Iris pigment epithelial cell (primary cell): ENCODE measurements at regions not wholly inside any gene's neighbourhood (a gene's known extent, or its start where the extent isn't known, plus 50 kb on each side); places are given as distances from the start of the nearest gene placed in this dataset.
"Not testable (repeated sequence)": the region's sequence is repeated elsewhere in the genome, so short reads cannot be mapped to it uniquely, and the experiment has no call there.

ENCODE experiments used
- DNase-seq: peaks from one replicate; pipeline ENCODE4 v3.0.0-alpha.2; 2011; ENCODE audit warnings: low read depth

DNA sequence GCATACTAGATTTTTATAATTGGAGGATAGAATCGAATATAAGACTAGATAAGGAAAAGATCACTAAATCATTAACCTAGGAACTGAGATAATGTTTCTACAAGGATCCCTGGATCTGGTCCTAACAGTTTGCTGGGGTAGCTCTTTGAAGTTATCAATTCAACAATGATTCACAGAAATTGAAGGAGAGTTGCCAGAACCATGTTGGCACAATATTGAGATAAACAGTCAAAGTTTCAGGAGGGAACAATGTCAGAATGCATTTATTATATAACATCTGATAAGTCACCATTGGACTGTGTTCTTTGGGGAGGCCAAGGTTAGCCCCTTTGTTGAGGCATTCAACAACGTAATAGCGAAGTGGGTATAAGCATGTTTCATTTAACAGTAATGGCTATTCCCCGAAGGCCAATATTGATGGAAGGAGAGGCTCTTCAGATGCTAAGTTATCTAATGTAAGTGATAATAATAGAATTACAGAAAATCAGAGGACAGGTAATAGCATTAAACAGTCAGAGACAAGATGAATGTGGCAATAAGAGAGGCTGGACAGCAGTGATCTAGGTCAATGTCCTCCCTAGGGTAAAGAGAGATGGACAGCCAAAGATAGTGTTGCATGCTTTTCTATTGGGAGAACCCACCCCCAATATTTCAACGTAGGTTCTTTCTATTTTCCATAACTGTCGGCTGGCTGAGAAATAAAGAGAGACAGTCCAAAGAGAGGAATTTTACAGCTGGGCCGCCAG lies 604.8 kb upstream of the GYPC start:
- no peak for DNase-seq

DNA sequence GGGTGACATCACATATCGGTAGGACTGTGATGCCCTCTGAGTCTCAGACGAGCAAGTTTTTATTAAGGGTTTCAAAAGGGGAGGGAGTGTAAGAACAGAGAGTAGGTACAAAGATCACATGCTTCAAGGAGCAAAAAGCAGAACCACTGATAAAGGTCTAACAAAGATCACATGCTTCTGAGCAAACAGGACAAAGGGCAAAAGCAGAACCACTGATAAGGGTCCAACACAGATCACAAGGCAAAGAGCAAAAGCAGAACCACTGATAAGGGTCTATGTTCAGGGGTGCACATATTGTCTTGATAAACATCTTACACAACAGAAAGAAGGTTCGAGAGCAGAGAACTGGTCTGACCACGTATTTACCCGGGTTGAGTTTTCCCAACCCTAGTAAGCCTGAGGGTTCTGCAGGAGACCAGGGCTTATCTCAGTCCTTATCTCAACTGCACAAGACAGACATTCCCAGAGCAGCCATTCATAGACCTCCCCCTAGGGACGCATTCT lies 604.2 kb upstream of the GYPC start:
- DNase-seq: not testable (repeated sequence)

DNA sequence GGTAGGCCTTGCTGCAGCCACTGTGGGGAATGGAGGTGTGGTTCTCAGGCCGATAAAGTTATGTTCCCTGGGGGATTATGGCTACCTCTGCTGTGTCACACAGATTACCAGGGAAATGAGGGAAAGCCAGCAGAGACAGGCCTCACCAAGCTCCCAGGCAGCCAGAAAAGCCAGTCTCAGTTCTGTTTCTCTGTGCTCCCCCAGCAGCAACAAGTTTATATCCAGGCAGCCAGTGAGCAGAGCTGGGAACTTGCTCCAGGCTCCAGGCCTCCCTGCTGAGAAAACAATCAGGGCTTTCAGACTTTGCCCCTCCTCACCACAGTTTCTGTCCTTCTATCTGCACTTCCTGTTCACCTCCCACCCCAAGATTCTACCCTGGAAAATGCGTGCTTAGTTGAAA lies 596.6 kb upstream of the GYPC start:
- DNase-seq: no peak

DNA sequence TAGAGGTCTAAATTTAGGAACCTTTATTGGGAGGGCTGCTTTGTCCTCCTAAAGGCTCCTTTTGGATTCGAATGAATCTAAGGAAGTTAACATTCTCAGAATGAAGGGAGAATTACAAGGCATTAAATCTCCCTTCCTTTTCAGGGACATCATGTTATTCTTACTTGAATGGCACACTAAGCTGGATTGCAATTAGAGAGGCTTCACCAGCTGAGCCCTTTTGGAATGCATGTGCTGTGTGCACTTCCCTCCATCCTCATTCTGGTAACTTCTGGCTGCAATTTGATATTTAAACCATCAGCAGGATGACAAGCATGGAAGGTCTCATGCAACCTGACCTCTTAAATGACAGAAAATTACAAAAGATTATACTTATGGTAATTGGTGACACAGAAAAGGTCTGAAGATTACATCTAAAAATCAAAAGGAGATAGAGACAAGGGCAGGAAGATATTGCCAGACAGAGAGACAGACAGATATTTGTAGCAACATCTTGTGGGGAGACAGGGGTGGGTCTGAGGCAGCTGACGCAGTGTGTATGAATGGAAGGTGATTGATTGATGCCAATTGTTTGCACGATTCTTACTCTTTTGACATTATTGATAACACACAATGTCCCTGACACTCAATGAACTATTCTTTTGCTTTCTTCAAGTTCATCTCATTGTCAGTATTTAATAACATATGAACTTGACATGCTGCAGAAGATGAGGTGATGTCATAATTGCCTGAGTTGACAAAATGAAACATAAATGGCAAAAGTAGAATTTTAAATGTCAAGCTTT lies 570.8 kb upstream of the GYPC start:
- DNase-seq: no peak

DNA sequence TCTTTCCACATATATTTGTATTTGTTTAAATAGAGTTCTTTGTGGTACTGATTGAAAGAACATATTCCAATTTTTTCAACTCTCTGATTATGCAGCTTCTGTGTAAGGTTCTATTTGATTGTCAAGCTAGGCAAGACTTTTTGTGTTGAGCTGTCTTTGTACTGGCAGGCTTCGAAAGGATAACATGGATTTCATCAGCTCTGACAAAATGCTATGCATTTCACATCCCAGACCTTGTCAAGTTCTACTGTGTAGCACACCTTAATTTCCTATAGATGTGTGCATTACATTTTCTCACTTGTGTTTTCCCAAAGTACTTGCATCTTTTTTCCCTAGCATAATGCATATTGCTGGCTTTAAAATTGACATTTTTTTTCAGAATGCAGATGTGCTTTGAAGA lies 555.0 kb upstream of the GYPC start:
- no peak for DNase-seq

DNA sequence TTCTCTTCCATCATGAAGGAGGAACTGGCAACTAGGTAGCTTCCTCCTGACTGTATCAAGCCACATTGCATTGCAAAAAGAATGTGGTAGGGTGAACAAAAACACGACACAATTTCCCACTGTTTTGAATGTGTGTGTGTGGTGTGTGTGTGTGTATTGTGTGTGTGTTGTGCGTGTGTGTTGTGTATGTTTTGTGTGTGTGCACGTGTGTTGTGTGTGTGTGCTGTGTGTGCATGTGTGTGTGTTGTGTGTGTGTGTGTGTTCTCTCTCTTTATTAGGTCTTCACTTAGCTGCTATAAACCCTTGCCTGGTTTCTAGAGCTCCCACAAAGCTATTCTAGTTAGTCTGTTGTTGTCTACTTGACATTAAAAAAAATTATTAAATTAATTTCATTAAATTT lies 550.0 kb upstream of the GYPC start:
- no peak for DNase-seq

DNA sequence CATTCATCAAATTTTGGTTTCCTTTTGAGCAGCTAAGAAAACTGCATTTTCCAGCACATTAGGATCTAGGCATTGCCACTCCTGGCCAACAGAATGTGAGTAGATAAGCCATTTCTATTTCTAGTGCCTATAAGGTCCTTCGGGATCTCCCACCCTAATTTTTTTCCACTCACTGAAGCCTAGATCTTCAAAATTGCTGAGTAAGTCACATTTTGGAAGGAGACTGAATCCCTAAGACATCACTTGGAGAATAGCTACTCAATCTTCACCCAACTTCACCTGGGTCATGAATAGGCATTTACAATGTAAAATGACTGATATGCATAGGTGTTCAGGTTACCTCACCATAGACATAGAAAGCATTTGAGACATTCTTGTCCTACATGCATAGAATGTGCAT lies 548.1 kb upstream of the GYPC start:
- no peak for DNase-seq

DNA sequence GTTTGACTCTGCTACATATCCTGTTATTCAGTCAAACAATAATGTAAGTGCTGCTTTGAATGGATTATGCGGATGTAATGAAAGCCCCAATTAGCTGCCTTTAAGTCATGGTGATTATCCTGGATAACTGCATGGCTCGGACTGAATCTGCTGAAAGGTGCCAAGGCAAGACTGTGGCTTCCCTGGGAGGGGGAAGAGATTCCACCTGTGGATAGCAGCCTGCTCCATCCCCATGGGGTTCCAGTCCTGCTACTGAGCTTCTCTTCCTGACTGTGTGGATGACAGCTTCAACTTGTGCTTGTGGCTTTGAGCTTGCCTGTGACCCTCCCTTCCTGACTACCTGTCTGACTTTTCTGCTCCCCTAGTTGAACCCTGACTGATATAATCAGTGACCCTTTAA lies 540.0 kb upstream of the GYPC start:
- no peak for DNase-seq

DNA sequence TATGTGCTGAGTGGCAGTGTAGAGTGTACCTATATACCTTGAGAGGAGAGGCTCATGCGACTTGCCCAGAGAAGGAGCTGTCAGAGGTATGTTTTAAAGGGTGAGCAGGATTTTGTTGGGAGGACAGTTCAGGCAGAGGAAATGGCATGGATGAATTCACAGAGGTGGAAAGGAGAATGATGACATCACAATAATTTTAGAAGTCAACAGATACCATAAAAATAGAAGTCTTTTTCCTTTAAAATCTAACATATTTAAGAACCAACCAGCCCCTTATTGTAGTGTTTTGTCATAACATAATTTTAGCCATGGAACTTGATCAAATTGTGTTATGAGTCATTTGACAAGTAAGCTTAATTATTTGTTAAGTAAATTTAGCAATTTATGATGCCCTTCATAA lies 538.1 kb upstream of the GYPC start:
- DNase-seq: no peak

DNA sequence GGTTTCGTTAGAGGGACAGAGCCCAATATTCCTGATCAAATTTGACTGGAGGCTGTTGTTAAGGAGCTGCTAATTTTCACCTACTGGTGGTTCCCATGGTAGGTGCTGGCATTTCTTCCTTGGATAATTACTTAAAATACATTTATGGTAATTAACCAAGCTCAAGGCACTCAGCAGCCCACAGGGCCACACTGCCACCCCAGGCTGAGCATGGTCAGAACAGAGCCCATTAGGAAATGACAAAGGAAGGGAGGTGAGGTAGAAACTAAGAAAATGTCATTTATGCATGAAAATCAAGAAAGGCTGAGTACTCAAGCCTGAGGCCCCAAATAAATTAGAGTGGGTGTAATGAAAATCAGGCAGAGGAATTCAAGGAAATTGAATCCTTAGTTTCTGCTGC lies 510.2 kb upstream of the GYPC start:
- no peak for DNase-seq

DNA sequence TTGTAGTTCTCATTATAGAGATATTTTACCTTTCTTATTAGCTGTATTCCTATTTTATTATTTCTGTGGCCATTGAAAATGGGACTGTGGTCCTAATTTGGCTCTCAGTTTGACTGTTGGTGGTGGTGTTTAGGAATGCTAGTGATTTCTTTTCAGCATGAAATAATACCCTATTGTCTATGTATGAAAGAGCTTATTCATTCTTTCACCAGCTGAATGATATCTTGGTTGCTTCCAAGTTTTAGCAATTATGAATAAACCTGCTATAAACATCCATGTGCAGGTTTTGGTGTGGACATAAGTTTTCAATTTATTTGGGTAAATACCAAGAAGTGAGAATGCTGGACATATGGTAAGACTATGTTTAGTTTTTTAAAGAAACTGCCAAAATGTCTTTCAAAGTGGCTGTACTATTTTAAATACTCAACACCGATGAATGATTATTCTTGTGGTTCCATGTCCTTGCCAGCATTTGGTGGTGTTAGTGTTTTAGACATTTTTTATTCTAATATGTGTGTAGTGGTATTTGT lies 501.6 kb upstream of the GYPC start:
- DNase-seq: no peak

DNA sequence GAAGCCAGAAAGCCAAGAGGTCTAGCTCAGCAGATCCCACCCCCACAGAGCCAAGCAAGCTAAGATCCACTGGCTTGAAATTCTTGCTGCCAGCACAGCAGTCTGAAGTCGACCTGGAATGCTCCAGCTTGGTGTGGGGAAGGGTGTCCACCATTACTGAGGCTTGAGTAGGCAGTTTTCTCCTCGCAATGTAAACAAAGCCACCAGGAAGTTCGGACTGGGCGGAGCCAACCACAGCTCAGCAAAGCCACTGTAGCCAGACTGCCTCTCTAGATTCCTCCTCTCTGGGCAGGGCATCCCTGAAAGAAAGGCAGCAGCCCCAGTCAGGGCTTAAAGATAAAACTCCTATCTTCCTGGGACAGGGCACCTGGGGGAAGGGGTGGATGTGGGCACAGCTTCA lies 495.0 kb upstream of the GYPC start:
- DNase-seq: not testable (repeated sequence)

DNA sequence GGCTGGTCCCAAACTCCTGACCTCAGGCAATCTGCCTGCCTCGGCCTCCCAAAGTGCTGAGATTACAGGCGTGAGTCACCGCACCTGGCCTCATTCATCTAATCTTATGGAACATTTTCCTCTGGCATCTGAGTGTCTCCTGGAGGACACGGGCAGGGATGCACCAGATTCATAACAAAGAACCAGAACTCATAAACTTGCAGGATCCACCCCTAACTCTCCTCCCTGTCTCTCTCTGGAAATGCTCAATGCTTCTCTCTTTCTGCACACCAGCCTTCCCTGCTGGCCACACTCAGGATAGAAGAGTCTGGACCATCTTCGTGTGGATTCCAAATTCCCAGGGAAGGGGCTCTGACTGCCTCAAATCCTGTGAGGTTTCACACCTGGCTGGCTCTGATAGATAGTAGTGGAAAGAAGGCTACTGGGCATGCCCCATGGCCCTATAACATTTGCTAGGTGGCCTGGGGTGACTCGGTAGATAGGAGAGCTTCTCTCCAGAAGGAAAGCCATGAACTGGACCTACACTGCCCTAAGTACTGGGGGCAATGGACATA lies 483.2 kb upstream of the GYPC start:
- no peak for DNase-seq

DNA sequence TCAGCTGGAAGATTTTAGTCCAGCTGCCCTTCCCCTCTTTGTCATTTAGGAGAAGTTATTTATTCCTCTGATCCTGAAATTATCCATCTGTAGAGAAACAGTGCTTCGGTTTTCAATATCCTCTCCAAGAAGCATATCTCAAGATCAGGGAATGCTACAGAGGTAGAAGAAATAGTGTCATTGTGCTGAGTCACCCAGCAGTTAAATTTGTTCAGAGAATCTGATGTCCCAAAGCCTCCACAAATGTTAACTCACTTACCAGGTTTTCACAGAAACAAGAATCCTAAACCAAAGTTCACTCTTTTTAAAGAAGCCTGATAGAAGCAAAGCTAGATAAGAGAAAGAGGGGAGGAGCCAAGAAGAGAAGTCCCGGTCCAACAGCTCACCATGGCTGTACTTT lies 480.7 kb upstream of the GYPC start:
- DNase-seq: no peak

DNA sequence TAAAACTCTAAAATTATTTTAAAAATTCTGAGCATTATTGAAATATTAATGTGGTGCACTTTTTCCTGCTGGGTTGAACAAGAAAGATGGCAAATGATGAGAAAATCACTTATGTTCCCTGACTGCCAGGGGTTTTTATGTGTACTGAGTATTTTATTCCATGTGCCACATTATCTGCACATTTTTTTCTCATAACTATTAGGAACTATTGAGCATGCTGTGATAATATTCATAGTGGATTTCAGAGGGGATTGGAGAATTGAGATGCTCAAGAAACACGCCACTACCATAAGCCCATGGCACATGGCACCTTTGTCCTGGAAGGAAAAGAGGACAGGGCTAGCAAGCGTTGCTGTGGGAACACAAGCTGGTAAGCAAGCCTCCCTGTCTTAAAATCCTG lies 478.5 kb upstream of the GYPC start:
- DNase-seq: no peak

DNA sequence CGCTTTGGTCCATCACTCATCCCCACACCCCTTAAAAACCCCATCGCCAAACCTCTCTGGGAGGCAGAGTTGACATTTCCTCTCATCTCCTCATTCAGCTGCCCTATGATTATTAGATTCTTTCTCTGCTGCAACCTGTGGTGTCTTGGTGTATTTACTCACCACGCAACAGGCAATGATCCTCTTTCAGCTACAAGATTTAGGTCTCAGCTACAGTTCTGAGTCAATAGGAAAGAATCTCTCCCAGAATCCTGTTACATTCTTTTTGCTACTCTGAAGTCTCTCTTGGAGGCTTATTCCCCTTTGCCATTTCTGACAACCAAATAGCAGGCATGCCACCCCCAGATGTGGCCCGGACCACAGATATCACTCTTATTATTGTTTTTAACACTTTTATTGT lies 468.3 kb upstream of the GYPC start:
- no peak for DNase-seq

DNA sequence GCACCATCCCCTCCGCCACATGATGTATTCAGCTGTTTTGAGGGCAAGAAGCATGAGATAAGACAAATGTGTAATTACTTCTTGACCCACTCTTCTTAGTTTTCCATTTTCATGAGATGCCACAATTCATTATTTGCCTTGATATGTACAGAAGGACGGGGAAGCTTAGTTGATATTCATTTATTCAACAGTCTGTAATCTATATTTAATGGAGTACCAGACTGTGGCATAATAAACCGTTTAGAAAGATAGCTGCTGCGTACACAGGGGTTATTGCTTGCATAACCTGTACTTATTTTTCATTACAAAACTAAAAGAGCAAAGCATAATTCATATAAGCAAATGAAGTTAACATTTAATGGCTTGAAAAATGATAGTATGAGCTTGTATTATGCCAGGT lies 466.4 kb upstream of the GYPC start:
- DNase-seq: no peak

DNA sequence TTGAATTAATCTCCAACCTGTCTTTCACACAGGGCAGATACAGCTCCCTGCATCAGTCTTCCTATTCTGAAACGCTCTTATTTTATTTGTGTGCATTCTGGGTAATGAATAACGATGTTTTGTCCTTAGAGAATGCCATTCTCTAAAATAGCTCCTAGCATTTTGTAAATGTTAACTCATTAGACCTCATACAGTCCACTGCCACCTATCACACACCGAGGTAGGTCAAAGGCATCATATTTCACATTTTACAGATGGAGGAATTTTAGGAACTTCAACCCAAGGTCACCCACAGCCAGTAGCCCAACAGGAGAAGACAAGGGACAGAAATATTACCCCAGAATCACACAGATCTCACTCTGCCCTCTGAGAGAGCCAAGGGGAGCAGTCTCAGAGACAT lies 455.4 kb upstream of the GYPC start:
- DNase-seq: no peak

DNA sequence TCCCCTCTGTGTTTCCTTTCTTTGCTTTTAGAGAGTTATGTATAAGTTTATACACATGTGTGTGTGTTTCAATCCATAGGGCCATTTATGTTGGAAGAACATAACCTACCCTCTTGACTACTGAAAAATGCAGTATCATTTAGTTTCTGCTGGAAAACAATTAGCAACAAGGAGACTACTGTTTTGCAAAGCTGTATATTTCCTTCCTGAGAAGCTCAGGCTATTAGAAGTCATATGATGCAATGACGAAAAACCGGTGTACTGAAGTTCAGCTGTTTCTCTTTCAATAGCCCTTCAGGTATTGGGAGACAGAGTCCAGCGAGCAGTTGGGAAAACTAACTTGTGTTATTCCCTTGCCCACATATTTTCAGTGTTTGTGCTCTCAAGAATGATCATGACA lies 447.7 kb upstream of the GYPC start:
- DNase-seq: no peak

DNA sequence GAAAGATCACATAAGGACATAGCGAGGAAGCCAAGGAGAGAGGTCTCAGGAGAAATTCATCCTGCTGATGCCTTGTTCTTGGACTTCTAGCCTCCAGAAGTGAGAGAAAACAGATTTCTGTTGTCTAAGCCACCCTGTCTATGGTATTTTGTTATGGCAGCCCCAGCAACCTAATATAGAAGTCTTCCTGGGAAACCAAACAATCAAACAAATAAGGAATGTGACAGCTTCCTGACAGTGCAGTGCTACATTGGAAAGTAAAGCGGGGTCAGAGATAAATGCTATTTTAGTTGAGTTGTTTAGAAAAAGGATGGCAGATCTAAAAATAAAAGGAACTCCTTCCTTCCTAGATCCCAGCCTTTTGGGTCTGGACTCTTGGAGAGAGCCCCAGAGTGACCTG lies 443.2 kb upstream of the GYPC start:
- DNase-seq: no peak

DNA sequence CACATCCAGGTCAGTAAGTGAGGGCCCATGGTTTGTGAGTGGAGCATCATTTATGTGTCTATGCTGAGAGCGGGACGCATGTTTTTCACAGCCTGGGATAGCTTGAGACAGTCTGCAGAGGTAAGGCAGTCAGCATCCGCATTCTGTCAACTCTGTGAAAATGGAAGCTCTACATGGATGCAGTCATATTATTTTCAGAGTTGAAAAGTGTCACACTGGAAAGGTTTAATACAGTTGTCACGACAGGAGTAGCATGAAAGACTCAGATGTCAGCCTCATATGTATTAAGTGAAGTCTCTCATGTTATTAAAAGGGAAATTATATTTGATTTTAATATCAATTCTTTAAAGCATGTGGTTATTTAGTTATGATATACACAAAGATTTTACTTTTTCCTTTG lies 436.9 kb upstream of the GYPC start:
- DNase-seq: no peak

DNA sequence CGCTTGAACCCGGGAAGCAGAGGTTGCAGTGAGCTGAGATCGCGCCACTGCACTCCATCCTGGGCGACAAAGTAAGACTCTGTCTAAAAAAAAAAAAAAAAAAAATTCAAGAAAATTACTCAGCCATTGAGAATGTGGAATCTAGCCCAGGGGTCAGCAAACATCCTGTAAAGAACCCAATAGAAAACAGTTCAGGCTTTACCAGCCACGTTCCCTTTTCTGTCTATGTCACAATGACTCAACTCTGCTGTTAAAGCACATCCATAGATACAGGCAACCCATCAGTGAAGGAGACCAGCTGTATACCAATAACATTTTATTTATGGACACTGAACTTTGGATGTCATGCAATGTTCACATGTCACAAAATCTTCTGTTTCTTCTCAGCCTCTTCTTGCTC lies 435.6 kb upstream of the GYPC start:
- peak; percentile 3 for DNase-seq

DNA sequence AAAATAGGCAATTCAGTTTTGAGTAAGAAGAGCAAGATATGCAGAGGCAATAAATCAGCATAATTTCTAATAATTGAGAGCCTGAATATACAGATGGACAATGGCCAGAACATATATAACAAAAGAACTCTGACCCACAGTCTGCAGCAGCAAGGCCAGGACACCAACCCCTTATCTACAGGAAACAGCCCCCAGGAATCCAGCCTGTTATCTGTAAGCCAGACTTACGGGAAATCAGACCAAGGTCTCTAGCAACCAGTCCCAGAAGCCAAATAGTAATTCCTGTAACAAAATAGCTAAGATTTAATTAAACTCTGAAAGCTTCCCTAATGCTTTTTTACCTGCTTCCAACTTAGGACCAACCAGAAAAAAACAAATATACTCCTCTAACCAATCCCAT lies 434.5 kb upstream of the GYPC start:
- no peak for DNase-seq
